ENCODE measurements at regions not wholly inside any gene's neighbourhood (a gene's known extent, or its start where the extent isn't known, plus 50 kb on each side); places are given as distances from the start of the nearest gene placed in this dataset.

DNA sequence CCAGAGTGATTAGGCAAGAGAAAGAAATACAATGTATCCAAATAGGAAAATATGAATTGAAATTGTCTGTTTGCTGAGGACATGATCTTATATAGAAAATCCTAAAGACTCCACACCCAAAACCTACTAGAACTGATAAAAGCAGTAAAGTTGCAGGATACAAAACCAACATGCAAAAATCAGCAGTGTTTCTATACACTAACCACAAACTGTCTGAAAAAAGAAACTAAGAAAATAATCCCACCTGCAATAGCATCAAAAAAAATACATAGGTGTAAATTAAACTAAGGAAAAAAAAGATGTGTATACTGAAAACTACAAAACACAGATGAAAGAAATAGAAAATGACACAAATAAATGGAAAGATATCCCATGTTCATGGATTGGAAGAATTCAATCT lies 203.6 kb upstream of the SETMAR start:
- TF ChIP-seq POLR2A (IDR thresholded peaks at IDR 0.05; ENCODE audit: low read depth, low read length) (no peak), POLR2AphosphoS5 (IDR thresholded peaks at IDR 0.05; ENCODE audit: low read depth, low read length) (no peak)

Data from GM12892 (cell line).